Ascending aorta (tissue), 2 donors: ENCODE measurements at regions not wholly inside any gene's neighbourhood (a gene's known extent, or its start where the extent isn't known, plus 50 kb on each side); places are given as distances from the start of the nearest gene placed in this dataset.

ENCODE experiments used
- DNase-seq, 2 donors: peaks; one replicate each; pipeline ENCODE4 v3.0.0-alpha.2; 2019; ENCODE audit warnings: low spot score in 2 of 2
- H3K27ac ChIP-seq, 2 donors: fragments of 200-600 bp; sonication (generic); one replicate each; pipeline ENCODE4 v1.5.1; 2016 to 2017; ENCODE audit warnings: mild to moderate bottlenecking in 1 of 2
- H3K27me3 ChIP-seq: fragments of 200-600 bp; sonication (generic); one replicate; pipeline ENCODE4 v1.5.1; 2017
- H3K36me3 ChIP-seq, 2 donors: fragments of 200-600 bp; sonication (generic); one replicate each; pipeline ENCODE4 v1.5.1; 2016
- H3K4me1 ChIP-seq, 2 donors: fragments of 200-600 bp; sonication (generic); one replicate each; pipeline ENCODE4 v1.5.1; 2016 to 2017; ENCODE audit warnings: mild to moderate bottlenecking in 1 of 2
- H3K4me3 ChIP-seq, 2 donors: fragments of 200-600 bp; sonication (generic); one replicate each; pipeline ENCODE4 v1.5.1; 2016 to 2017; ENCODE audit warnings: mild to moderate bottlenecking in 1 of 2
- H3K9me3 ChIP-seq, 2 donors: fragments of 200-600 bp; sonication (generic); one replicate each; pipeline ENCODE4 v1.5.1; 2016
- CTCF ChIP-seq, 3 experiments: fragments of 200-600 bp in 2 of 3; fragments of 450-650 bp in 1 of 3; sonication (generic) in 2 of 3; IDR thresholded peaks; one replicate each; pipeline ENCODE4 v1.5.1; 2016 to 2019; ENCODE audit warnings: antibody characterized with exemption in 3 of 3, mild to moderate bottlenecking in 1 of 3, moderate library complexity in 1 of 3
- intact Hi-C: fragments of 100-400 bp; cut with DNase I; formaldehyde crosslinking; loops from one replicate; pipeline ENCODE4 v1.15.1; 2023

DNA sequence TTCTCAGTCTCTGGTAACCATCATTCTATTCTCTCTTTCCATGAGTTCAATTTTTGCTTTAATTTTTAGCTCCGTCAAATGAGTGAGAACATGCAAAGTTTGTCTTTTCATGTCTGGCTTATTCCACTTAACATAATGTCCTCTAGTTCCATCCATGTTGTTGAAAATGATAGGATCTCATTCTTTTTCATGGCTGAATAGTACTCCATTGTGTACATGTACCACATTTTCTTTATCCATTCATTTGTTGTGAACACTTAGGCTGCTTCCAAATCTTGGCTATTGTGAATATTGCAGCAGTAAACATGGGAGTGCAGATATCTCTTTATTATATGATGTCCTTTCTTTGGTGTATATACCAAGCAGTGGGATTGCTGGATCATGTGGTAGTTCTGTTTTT, 145.4 kb upstream of the E2F7 start:
- no peak overlapping the region for H3K4me3 ChIP-seq
- intact Hi-C loops, result no loop called here

DNA sequence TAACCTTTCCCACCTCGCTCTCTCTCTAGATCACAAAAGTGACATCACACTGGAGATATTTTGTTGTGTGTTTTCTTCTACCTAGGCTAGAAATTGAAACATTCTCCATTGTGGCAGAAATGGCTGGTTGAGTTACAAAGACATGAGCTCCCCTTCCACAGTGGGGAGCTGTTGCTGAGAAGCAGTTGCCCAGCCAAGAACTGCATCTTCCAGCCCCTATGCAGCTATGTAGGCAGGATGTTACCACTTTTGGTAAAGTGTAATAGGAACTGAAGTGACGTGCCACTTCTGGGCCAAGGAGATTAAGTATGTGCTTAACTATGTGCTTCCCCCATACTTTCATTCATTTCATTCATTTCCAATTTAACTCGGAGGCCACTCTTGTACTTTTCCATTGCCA, 138.7 kb upstream of the E2F7 start:
- TF ChIP-seq CTCF (IDR thresholded peaks at IDR 0.05), result no peak
- DNase-seq, result no peak
- Histone ChIP-seq H3K4me1 (no peaks in the 10 kb centered on the region), H3K9me3 (no peaks in the 10 kb centered on the region), H3K27me3 (no peaks in the 10 kb centered on the region), H3K4me3 (no peak overlapping the region), H3K36me3 (no peaks in the 10 kb centered on the region), H3K27ac (no peak overlapping the region)
- intact Hi-C loops, result no loop called here

More for the DNA sequence above, 145.4 kb upstream of the E2F7 start:
- no peaks in the 10 kb centered on the region for H3K36me3 ChIP-seq
- no peak for DNase-seq
- H3K27ac ChIP-seq, result no peak overlapping the region
- no peaks in the 10 kb centered on the region for H3K27me3 ChIP-seq
- no peak for TF ChIP-seq CTCF (IDR thresholded peaks at IDR 0.05)
- H3K4me1 ChIP-seq, result no peaks in the 10 kb centered on the region
- H3K9me3 ChIP-seq, result no peaks in the 10 kb centered on the region

DNA sequence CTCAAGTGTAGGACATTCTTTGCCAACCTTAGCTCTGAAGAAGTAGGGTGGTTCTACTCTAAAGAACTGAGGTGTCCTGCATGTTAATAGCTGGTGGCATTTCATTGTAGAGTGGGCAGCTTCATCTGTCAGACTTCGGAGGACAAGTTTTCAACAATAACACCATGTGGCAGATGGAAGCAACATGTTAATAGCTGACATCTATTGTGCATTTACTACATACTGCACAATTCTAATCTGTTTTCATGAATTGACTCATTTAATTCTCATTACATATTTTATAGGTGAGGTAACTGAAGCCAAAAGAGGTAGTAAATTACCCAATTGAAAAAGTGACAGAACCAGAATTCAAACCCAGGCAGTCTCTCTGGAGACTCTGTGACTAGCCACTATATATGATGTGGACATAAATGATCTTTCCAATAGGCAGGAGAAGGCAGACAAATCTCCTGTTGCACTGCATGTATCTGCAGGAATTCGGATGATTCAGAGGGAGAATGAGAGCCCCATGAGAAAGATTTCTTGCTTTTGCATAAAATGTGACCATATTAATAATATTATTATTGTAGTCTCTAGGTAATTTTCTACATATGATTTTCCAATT, 137.2 kb upstream of the E2F7 start:
- H3K9me3 ChIP-seq, result peaks cover 0 to 10% of the 10 kb centered on the region in 2 donors
- H3K27ac ChIP-seq, result no peak overlapping the region
- no peaks in the 10 kb centered on the region for H3K27me3 ChIP-seq
- H3K4me3 ChIP-seq, result no peak overlapping the region
- DNase-seq, result no peak
- H3K4me1 ChIP-seq, result no peaks in the 10 kb centered on the region
- TF ChIP-seq CTCF (IDR thresholded peaks at IDR 0.05), result no peak
- intact Hi-C loops, result no loop called here
- H3K36me3 ChIP-seq, result no peaks in the 10 kb centered on the region

- no peak for DNase-seq
- TF ChIP-seq CTCF (IDR thresholded peaks at IDR 0.05), result no peak
- Histone ChIP-seq H3K27ac (no peak overlapping the region), H3K36me3 (no peaks in the 10 kb centered on the region), H3K4me1 (no peaks in the 10 kb centered on the region), H3K9me3 (no peaks in the 10 kb centered on the region), H3K4me3 (no peak overlapping the region), H3K27me3 (no peaks in the 10 kb centered on the region)
- intact Hi-C loops, result no loop called here
Measured at GRCh38 chr12:77189901-77190416, 124.6 kb upstream of the E2F7 start.

GRCh38 chr12:77189458-77189857, 124.1 kb upstream of the E2F7 start:
- Histone ChIP-seq H3K4me3 (no peak overlapping the region), H3K27me3 (no peaks in the 10 kb centered on the region), H3K9me3 (no peaks in the 10 kb centered on the region), H3K4me1 (no peaks in the 10 kb centered on the region), H3K27ac (no peak overlapping the region), H3K36me3 (no peaks in the 10 kb centered on the region)
- no peak for TF ChIP-seq CTCF (IDR thresholded peaks at IDR 0.05)
- intact Hi-C loops, result no loop called here
- no peak for DNase-seq

DNA sequence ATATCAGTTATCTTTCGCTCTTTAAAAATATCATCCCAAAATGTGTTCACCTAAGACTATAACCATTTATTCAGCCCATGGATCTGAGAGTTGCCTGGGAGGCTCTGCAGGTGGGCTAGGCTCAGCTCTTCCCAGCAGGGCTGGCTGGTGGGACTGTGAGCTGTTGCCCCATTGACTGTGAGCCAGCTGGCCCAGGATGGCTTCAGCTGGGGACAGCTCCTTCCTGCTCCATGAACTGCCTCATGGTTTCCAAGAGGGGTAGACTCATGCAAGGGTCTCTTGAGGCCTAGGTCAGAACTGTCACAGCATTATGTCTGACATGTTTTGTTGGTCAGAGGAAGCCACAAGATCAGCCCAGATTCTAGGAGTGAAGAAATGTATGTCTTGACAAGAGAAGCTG, 114.1 kb upstream of the E2F7 start:
- intact Hi-C loops, result no loop called here
- Histone ChIP-seq H3K4me1 (no peaks in the 10 kb centered on the region), H3K27me3 (no peaks in the 10 kb centered on the region), H3K27ac (no peak overlapping the region), H3K4me3 (no peak overlapping the region), H3K9me3 (no peaks in the 10 kb centered on the region), H3K36me3 (no peaks in the 10 kb centered on the region)
- no peak for DNase-seq
- TF ChIP-seq CTCF (IDR thresholded peaks at IDR 0.05), result no peak
